Muscle of arm (tissue), 1 donor: ENCODE measurements at regions not wholly inside any gene's neighbourhood (a gene's known extent, or its start where the extent isn't known, plus 50 kb on each side); places are given as distances from the start of the nearest gene placed in this dataset.
"Not testable (repeated sequence)": the region's sequence is repeated elsewhere in the genome, so short reads cannot be mapped to it uniquely, and the experiment has no call there.

Experiments
- DNase-seq: peaks from one replicate; pipeline ENCODE4 v3.0.0-alpha.2; 2013

- not testable (repeated sequence) for DNase-seq
Measured at GRCh38 chr5:122515210-122515609, 203.2 kb downstream of the SNCAIP start.

GRCh38 chr5:122515709-122516431, 203.8 kb downstream of the SNCAIP start:
- DNase-seq = peak; percentile 65

GRCh38 chr5:122516432-122516743, 204.4 kb downstream of the SNCAIP start:
- no peak for DNase-seq

DNA sequence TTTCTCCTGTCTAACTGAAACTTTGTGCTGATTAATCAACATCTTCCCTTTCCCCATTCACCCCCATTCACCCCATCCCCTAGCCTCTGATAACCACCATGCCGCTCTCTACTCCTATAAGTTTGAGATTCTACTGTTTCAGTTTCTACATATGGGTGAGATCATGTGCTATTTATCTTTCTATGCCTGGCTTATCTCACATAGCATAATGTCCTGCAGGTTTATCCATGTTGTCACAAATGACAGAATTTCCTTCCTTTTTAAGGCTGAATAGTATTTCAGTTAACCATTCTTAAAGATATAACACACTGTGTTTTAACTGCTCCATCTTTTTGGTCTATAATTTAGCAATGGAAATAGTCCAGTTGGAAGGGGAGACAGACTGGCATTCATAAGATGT, 205.1 kb downstream of the SNCAIP start:
- DNase-seq = no peak

- no peak for DNase-seq
Measured at GRCh38 chr5:122523776-122524175, 211.7 kb downstream of the SNCAIP start.

DNA sequence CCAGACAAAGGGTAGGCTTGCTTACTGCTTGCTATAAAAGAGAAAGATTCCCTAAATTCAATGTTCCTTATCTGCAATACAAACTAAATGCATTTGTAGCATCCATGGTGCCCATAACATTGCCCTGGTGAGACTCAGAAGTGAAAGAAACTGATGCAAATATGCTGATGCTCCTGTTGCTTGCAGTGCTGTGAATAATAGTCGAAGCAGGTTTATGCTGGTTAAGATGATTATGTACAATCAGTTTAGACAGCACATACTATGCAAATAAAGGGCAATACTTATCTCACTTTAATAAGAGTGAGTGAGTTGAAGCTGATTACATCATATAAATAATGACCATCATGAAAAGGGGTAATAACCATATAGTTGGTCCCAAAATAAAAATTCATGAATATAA, 215.5 kb downstream of the SNCAIP start:
- no peak for DNase-seq

DNA sequence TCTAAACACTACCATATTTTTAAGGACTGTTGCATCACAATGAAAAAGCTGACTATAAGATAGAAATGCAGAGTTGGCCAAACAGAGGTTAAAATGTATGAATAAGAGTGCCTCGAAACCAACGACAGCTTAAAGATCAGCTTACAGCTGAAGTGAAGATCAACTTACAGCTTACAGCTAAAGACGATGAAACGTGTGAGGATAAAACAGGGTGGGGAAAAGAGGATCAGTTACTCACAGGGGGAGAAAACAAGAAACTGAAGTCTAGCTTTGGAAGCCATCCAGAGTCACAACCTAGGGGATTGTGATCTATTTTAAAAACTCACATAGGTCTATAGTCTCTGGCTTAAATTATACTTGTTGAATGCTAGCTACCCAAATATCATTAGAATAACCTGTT, 220.0 kb downstream of the SNCAIP start:
- no peak for DNase-seq

- no peak for DNase-seq
Measured at GRCh38 chr5:122533825-122534224, 221.8 kb downstream of the SNCAIP start.

DNA sequence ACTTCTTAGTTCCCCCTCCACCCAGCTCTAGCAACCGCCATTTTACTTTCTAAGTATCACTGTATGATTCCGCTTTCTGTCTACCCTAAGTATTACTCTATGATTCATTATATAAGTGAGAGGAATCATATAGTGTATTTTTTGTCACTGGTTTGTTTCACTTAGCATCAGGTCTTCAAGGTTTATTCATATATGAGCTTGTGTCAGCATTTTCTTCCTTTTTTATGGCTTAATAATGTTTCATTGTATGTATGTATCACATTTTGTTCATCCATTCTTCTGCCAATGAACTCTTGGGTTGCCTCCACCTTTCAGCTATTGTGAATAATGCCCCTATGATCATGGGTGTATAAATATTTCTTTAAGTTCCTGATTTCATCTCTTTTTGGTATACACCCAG, 222.8 kb downstream of the SNCAIP start:
- no peak for DNase-seq

DNA sequence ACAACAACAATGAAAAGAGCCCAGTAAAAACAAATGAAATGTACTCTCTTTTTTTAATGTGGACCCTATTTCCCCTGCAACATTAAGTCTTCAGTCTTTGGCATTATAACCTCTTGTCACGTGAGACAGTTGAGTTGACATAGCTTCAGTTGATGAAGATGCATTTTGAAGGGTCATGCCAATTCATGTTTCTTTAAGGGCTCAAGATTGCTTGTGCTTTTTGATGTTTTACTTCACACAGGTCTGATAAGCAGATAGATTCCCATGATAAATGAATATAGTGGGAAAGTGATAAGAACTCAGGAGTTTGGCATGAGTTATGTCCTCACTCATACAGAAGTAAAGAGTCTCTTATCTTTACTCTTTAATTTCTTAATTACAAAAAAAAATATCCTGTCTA, 229.4 kb downstream of the SNCAIP start:
- DNase-seq = no peak

- no peak for DNase-seq
Measured at GRCh38 chr5:122545986-122546385, 228.9 kb upstream of the SNX2 start.

GRCh38 chr5:122547219-122547618, 227.7 kb upstream of the SNX2 start:
- DNase-seq = no peak

GRCh38 chr5:122547669-122548068, 227.2 kb upstream of the SNX2 start:
- no peak for DNase-seq

GRCh38 chr5:122559676-122560075, 215.2 kb upstream of the SNX2 start:
- DNase-seq = no peak

- no peak for DNase-seq
Measured at GRCh38 chr5:122561209-122561608, 213.7 kb upstream of the SNX2 start.

GRCh38 chr5:122565331-122565730, 209.5 kb upstream of the SNX2 start:
- DNase-seq = no peak

GRCh38 chr5:122576256-122577016, 198.4 kb upstream of the SNX2 start:
- DNase-seq = no peak

DNA sequence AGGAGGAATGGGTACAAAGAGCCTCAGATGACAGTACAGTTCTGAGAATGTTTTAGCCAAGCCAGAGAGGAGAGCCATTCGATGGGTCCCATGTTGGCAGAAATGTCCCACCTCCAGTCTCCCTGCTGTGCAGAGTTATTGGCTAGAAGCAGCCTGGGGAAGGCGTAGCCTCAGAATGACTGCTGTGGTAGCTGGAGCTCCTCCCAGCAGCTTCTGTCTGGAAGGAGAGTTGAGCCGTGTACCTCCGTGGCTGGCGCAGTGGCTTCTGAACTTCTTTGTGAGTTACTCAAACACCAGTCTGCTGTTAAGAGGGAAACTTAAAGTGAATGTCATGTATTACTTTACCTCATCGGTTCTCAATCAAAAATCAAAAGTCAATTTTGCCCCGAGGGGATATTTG, 193.3 kb upstream of the SNX2 start:
- no peak for DNase-seq

DNA sequence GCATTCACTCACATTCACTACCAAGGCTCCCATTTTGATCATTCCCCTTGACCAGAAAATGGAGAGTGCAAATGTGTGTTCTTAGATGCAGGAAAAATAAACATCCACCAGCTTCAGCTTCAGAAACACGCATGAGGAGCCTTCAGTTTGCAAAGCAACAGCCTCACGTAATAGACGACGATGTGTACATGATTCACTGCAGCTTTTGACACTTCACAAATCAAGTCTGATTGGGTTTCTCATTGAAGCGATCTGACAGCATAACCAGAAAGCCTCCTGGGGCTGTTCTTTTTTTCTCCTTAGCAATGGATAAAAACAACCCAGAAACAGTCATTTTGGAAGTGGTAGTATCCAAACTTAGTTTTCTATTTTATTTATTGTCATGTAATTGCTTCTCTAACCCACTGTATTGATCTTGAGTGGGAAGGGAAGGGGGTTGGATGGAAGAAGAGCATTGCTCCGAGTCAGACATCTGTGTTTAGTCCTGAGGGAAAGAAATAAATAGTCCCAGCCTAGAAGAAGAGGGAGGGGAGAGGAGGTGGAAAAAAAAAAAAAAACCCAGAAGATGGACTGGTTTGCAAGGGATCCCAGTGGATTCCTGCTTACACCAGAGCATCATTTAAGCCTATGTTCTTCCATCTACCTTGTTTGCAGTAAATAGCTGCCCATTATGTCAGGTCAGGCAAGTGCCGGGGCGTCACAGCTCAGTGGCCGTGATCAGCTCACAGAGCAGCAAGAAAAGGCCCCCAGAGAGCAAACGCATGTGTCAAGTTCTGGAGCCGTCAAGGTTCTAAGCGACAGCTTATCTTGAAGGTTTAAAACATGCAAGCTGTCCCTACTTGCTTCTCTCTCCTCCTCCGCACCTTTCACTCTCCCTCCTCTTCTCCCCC, 190.2 kb upstream of the SNX2 start:
- peak; percentile 4 for DNase-seq

- no peak for DNase-seq
Measured at GRCh38 chr5:122585371-122585770, 189.5 kb upstream of the SNX2 start.

DNA sequence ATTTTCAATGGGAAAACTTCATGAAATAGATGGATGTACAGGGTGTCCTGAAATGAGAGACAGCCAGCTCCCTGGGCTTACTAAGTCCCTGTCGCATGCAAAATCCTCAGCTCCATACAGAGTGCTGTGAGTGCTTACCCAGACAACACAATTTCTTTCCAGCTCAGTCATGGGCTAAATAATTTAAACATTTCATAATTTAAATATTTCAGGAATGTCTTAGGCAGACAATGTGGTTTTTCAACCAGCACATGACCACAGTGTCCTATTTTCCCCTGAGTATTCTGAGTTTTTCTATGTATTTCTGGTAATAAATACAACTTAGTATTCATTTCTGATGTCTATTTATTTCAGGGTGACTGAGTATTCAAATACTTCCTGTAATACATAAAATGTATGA, 188.5 kb upstream of the SNX2 start:
- DNase-seq = no peak

- no peak for DNase-seq
Measured at GRCh38 chr5:122591828-122592227, 183.1 kb upstream of the SNX2 start.

DNA sequence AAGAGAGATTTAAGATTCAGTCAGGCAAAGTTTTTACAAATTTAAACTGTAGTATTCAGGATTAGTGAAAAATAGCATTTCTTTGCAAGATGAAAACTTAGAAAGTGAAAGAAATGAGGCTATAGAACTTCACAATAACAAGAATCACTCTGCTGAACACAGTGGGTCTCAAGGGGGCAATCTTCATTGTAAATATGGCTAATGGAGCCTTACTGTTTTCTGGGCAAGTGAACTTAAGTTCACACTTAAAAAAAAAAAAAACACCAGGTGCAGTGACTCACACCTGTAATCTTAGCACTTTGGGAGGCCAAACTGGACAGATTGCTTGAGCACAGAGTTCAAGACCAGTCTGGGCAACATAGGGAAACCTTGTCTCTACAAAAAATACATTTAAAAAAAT, 175.9 kb upstream of the SNX2 start:
- DNase-seq = no peak
